HG03139 (cell line): ENCODE measurements at regions not wholly inside any gene's neighbourhood (a gene's known extent, or its start where the extent isn't known, plus 50 kb on each side); places are given as distances from the start of the nearest gene placed in this dataset.
"Not testable (repeated sequence)": the region's sequence is repeated elsewhere in the genome, so short reads cannot be mapped to it uniquely, and the experiment has no call there.

ENCODE experiments used
- ATAC-seq: cut with Tn5 transposase; IDR thresholded peaks from one replicate; pipeline ENCODE4 v1.9.1; 2021; ENCODE audit not compliant: unreplicated experiment

DNA sequence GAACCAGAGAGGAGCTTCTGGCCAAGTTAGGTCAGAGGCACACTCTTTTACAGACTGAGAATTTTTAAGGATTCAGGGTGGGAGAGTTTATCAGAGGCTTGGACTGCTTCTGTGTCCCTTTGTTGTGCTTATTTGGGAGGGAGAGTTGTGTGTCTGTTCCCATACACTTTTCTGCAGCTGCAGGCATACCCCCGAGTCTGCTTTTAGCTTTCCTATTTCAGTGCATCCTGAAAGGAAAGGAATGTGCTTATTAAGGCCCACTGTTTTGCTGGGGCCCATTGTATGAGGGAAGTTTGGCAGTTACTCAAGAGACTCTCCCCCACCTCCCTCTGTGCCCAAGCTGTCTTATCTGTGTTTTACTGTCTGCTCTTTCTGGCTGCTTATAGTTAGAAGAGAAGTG is 257.4 kb upstream of the AADAT start:
- not testable (repeated sequence) for ATAC-seq

DNA sequence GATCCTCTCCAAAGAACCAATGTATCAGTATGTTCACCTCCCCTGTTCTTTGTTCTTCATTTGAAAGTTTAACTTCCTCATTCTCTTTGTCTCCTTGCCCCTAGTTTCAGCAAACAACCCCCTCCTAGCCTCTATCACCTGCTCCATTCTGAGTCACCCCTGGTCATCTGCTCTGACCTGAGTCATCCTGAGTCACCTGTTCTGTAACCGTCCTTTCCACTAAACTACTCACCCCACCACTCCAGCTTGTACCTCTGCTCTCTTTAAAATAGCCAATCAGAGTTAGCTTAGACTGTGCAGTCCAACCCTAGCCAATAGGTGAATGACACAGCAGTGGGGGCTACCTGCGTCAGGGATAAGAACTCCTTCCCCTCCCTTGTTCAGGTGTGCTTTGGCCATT is 249.8 kb upstream of the AADAT start:
- ATAC-seq: no peak

DNA sequence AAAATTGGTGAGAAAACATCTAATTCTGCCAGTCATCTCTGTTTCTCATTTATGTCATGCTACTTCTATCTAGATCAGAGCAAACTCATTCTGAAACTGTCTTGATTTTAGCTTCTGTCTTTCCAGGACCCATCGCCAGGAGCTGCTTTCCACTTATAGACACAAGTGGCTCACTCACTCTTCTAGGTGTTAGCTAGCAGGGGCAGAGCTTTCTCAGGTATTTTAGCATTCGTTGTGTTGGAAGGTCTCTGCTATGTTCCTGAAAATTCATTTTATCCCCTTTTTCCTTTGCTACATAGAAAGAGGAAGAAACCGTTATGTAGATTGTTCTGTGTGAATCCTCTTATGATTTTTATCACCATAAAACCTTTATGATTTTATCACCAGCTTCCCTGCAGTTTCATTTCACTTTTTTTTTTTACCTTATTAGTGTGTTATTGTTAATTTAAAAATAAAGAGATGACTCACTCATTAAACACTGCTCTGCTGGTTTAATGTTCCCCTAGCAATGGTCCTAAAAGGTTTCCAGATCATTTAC is 246.6 kb upstream of the AADAT start:
- ATAC-seq: peak; percentile 87

DNA sequence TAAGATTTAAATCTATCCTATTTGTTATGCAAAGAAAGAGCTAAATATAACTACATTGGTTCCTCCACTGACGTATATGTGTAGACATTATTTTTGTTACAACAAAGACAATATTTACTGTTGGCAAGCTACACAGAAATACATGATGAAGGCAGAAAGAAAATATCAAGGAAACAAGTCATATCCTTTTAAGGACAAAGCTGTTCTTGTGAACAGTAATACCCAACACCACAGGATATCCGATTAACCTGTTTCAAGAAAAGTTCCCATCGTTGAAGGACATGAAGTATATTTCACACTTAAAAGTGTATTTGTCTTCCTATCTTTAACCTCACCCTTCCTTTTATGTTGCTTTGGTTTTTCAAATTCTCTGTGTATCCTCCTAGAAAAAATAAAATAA is 235.8 kb upstream of the AADAT start:
- ATAC-seq: no peak

DNA sequence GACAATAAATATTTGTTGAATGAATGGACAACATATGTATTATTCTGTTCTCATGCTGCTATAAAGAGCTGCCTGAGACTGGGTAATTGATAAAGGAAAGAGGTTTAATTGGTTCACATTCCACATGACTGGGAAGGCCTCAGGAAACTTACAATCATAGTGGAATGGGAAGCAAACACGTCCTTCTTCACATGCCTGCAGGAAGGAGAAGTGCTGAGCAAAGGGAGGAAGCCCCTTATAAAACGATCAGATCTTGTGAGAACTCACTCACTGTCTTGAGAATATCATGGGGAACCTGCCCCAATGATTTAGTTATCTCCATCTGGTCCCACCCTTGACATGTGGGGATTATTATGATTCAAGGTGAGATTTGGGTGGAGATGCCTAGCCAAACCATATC is 233.9 kb upstream of the AADAT start:
- ATAC-seq: no peak

DNA sequence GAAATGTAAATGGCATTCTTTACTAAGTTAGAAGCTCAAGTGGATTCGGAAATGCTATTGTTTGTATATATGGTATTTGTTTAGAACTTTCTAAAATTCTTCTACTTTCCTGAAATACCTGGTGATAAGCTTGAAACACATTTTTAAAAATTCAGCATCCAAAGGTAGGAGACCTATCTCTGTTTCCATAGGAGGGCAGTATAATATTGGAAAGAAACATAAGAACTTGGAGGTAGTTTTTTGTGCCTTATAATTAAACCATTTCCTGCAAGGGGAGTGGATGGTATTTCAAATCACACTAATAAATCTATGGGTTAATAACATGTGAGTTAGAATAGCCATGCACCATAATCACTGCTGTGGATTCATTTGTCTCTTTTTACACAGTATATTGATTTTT is 217.4 kb upstream of the AADAT start:
- ATAC-seq: no peak

DNA sequence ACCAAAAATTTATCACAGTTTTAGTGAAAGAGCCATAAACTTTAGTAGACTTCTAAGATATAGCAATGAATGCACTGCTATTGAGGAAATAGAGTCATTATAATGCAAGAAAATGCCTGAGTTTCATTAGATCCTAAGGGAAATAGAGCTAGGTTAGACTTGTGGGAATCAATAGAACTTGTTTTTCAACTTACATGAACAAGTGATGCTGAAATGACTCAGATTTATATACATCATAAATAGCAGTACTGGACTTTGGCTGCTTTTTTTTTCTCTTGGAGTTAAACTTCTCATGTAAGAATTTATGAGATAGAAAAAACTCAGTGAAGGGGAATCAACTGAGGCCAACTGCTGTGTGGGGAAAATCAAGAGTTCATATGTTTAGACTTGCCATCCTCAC is 216.5 kb upstream of the AADAT start:
- ATAC-seq: no peak

DNA sequence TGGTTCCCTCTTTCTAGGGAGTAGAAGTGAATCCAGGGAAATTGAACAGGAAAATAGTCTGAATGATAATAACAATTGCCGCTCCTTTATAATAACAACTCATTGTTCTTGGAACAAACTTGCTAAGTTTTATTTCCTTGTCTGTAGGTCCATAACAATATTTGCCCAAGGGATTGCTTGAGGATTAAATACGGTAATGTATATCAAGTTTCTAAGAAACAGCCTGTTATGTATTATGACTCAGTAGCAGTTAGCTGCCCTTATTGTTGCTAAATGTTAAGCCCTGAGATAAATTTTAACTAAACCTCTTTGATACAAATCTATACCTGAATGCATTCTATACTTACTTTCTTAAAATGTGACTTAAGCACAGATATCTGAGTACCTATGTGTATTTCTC is 215.9 kb upstream of the AADAT start:
- no peak for ATAC-seq

DNA sequence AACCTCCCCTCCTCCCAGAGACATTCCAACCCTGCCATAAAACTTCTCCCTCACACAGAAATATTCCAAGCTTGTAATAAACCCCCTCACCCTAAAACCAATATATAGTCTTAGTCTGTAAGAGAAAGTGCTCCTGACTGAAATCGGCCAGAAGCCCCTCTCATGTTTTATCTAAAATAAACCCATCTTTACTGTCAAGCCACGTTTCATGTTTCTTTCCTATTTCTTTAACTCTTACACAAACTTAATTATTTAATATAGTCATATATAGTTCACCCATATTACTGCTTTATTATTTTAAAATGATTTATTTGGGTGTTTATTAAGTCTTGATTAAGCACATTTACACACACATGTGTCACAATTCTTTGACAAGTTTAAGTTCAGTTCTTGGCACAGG is 191.3 kb upstream of the AADAT start:
- ATAC-seq: no peak

DNA sequence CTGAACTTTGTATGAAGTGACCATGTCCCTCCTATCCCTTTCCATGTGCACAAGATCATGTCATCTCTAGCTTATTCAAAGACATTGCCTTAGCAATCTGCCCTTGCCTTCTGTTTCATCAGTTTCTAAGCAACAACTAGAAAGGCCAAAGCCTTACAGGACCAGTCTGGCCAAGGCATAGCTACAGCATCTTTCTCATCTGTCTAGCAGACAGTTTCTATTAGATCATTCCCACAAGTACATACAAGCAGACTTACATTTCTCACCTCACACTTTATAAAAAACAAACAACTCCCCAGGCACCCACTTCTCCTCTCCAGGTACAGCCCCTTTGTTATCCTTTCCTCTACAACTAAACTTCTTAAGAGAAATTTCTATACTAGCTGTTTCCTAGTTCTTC is 188.7 kb upstream of the AADAT start:
- no peak for ATAC-seq

DNA sequence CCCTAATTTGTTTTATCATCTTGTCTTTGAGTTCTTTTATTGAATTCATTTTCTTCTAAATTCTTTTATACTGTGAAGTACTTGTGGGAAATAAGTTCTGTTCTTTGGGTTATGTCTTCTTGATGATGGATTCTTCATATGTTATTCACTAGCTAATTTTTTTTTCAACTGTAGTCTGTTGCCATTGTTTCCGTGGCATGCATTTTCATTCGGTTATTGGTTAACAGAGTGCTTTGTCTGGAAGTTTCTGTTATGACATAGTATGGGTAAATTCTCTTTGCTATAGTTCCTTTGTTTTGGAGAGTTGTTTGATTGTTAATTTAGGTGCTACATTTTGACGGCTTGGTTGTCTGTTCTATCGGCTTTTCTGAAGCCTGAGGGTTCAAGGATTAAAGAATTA is 184.9 kb upstream of the AADAT start:
- ATAC-seq: no peak

DNA sequence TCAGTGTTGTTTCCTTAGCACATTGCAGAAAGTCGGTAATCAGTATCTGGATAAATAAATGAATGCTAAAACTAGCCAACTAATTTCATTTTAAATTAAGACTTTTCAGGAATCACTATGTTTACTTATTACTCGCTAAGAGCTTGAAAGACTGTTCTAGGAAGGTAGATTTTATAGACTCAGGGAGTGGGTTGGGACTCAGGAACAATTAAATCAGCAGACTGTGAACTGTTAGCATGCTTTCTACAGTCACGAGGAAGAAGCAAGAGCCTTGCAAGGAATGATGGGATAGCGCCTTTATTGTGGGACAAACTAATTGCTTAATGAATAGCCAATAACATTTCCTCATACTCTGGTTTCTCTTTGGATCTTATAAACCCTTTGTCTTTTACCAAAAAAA is 183.2 kb upstream of the AADAT start:
- no peak for ATAC-seq

DNA sequence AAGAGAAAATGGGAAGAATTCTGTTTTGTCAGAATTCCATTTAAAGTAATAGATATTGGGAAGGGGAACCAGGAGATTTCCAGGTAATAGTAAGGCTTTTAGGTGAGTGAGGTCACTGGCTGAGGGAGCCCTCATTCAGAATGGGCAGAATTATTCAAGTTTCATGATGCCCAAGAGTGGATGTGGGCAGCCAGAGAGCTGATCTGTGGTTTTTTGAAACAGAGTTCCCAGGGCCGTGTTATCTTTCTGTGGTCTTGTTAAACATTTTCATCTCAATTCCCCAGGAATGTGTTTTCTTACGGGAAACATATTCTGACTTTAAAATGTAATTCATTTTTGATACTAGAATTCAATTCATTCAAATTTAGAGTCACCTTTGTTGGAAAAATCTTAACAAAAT is 182.0 kb upstream of the AADAT start:
- no peak for ATAC-seq

DNA sequence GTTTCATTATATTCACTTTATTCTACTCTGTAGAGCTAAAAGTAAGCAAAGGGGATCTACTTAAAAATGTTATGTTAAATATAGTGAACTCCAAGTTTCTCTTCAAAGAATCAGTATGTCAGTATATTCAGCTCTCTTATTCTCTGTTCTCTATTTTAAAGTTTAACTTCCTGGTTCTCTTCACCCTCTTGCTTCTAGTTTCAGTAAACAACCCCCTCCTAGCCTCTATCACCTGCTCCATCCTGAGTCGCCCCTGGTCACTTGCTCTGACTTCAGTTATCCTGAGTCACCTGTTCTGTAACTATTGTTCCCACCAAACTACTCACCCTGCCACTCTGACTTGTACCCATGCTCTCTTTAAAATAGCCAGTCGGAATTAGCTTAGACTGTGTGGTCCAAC is 180.9 kb upstream of the AADAT start:
- no peak for ATAC-seq

DNA sequence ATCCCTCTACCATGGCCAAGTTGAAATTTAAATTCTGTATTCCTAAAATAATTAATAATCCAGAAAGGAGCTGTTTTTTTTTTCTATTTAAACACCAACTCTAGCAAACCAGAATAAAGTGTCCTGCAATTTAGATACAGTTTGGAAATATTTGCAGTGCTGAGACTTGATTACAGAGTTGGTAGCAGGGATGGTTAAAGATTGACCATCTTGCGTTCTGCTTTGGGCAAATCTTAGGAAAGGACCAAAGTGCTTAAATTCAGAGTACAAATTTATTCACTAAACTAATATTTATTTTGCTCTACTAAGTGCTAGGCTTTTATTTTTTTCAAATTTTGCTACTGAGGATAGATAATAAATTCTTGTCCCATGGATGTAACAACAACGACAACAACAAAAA is 180.2 kb upstream of the AADAT start:
- no peak for ATAC-seq

DNA sequence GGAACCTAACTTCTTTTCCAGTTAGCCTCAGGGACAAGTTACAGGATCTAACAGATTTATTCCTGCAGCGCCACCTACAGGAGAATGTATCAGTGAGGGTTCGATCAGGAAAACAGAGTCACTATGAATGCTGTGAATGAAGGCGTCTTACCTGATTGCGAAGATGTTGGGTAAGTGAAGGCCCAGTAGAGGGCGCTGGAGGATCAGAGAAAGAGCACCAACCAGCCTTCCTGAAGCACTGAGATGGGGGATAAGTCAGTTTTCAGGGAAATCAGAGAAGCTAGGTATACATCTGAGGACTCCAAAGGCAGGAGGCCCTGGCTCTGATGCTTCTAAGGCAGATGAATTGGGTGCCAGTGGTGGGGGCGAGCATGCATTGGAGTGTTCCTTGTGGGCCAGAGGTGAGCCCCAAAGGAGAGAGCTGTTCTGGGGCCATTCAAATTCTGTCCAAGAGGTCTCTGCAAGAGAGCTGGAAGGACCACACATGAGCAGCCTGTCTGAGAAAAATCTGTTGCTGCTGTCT is 169.9 kb upstream of the AADAT start:
- peak; percentile 98 for ATAC-seq

DNA sequence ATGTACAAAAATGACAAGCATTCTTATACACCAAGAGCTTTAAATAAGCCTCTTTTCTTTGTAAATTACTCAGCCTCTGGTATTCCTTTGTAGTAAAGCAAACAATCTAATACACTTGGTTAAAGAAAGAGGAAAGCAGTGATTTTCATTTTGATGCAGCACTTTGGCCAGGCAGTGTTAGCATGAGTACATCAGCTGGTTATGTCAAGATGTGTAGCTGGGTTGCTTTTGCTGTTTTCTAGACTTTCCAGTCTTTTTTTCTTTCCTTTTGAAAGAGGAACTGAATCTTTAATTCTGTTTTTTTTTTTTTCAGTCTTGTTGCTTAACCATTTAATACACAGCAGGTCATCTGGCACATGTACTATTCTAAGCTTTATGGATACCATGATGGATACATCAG is 167.1 kb upstream of the AADAT start:
- ATAC-seq: no peak

DNA sequence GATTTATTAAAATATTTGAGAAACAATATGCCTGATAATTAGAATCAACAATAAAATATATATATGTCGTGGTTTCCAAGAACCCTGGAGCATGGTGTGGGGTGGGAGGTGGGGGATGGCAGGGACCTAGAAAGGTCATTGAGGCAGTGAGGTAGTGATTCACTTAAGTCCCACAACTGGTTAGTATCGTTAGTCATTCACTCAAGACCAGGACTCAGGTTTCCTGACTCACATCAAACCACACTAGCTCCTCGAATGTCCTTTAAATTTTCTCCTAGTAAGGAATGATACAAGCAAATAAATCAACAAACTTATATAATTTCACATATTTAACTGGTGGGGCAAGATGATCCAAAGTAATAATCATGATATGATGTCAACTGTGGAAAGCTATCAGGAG is 158.8 kb upstream of the AADAT start:
- no peak for ATAC-seq

DNA sequence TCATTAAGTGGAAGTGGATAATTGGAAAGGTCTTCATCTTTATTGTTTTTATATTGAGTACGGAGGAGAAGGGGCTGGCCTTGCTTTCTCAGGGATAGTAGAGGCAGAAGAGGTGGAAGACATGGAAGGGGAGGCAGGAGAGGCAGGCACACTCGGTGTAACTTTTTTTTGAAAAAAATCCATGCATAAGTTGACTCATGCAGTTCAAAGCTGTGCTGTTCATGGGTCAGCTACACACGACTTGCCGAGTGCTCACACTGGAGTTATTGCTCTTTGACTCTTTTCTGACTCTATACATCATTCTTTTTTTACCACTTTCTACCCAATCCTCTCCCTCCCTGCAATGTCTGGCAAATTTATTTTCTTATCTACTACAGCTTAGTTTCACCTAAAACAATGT is 158.3 kb upstream of the AADAT start:
- no peak for ATAC-seq

DNA sequence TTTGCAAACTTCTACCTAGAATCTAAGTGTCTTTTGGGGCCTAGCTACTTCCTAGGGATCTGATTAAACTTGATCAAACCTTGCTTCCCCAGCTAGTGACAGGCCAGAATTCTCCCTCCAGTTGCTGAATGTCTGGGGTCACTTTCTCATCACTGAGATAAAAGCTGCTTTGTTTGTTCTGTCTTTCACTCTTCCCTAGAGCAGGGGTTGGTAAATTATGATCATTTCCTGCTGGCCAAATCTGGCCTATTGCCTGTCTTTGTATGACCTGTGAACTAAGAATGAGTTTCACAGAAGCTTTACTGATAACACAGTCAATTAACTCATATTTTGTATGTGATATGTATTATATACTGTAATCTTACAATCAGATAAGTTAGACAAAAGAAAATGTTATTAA is 157.8 kb upstream of the AADAT start:
- no peak for ATAC-seq

DNA sequence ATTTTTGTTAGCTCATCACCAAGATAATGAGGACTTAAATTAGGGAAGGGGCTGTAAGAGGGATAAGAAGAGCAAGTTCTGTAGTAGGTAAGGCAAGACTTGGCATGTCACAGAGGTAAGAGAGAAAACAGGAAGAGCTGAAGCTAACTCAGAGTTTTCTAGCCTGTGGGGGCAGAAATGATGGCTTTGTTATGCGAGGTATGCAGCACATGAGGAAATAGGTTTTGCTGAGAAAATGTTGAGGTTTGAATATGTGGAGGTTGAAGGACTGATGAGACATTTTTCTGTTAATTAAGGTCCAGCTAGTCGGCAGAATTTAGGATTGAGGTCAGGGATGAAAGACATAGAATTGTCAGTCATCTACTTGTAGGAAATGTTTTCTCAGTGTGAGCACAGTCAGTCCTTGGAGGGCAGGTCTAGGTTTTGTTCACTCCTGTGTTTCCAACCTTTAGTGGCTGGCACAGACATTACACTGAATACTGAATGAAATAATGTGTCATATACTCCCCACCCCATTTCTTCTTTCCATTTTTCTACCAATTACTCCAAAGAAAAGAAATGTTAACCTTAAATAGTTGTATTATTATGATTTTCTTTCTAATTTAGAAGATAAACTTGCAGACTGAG is 154.0 kb upstream of the AADAT start:
- ATAC-seq: no peak

DNA sequence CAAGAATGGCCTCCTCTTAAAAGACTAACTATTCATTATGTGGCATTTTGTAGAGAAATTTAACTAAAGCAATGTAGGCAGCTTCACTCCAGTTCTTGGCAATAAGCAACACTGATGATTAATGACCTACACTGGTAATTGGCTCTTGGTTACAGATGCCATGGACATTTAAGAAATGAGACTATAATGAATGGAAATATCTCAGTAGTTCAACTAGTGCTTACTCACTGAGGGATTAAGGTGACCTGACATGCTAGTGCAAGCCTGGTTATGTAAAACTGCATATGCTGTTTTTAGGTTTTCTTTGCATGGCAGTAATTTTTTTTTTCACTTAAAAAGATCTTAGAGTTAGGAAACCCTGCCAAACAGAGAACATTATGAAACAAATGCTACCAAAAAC is 152.7 kb upstream of the AADAT start:
- ATAC-seq: no peak

DNA sequence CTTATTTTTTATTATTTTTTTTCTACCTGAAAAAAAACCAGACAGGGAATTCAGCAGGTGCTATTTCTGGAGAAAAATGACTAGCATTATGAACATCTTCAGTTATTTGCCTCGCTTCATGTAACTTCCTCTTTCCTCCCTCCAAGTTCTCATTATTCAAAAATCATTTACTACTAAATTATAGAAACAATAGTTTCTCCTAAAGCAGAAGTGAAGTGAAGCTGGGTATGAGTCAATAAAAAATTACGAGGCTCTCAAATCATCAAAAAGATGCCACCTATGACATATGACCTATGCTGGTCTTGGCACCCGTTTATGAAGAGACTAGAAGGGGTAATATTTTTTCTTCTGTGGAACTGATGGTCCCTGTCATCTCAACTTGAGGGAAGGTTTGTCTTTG is 145.0 kb upstream of the AADAT start:
- no peak for ATAC-seq
